Activated CD8-positive, alpha-beta T cell treated with anti-CD3 and anti-CD28 coated beads for 36 hours (primary cell): ENCODE measurements at regions not wholly inside any gene's neighbourhood (a gene's known extent, or its start where the extent isn't known, plus 50 kb on each side); places are given as distances from the start of the nearest gene placed in this dataset.

Source experiments
- ATAC-seq: fragments of 200-7000 bp; cut with Tn5 transposase; one replicate; pipeline ENCODE4 v1.10.0; 2021; ENCODE audit warnings: mild to moderate bottlenecking, moderate library complexity
- CTCF ChIA-PET: fragments of 350-600 bp; sonication (Branson Sonifier 250); formaldehyde crosslinking; loops from one replicate; lab custom pipeline; 2021; ENCODE audit warnings: antibody characterized with exemption; lab: Charles Lee
- POLR2A ChIA-PET: fragments of 350-600 bp; sonication (Branson Sonifier 250); formaldehyde crosslinking; loops from one replicate; lab custom pipeline; 2021; ENCODE audit warnings: antibody characterized with exemption; lab: Charles Lee
- DNase-seq: peaks from one replicate; pipeline ENCODE4 v3.0.0-alpha.2; 2020
- H3K27ac Mint-ChIP-seq: one replicate; pipeline ENCODE4 v1.8.0; 2021; ENCODE audit warnings: mild to moderate bottlenecking, mixed read lengths
- H3K27me3 Mint-ChIP-seq: one replicate; pipeline ENCODE4 v1.8.0; 2021; ENCODE audit warnings: mixed read lengths
- H3K36me3 Mint-ChIP-seq: one replicate; pipeline ENCODE4 v1.8.0; 2021; ENCODE audit warnings: low read depth, mixed read lengths
- H3K4me1 Mint-ChIP-seq: one replicate; pipeline ENCODE4 v1.8.0; 2021; ENCODE audit warnings: low read depth, mixed read lengths
- H3K4me3 Mint-ChIP-seq: one replicate; pipeline ENCODE4 v1.8.0; 2021; ENCODE audit warnings: mild to moderate bottlenecking, moderate library complexity, mixed read lengths
- H3K9me3 Mint-ChIP-seq: one replicate; pipeline ENCODE4 v1.8.0; 2021; ENCODE audit warnings: mixed read lengths
- CTCF ChIP-seq: fragments of 200-600 bp; IDR thresholded peaks from one replicate; pipeline ENCODE4 v1.8.0; 2022; ENCODE audit warnings: antibody characterized with exemption, mild to moderate bottlenecking
- intact Hi-C: fragments of 100-400 bp; cut with micrococcal nuclease; formaldehyde crosslinking; loops from one replicate; pipeline ENCODE4 v1.10.0; 2022

GRCh38 chr4:187183826-187184225, 460.2 kb upstream of the FAT1 start:
- no peak for DNase-seq
- no peak overlapping the region for H3K4me3 Mint-ChIP-seq
- no peaks in the 10 kb centered on the region for H3K9me3 Mint-ChIP-seq
- H3K4me1 Mint-ChIP-seq: no peaks in the 10 kb centered on the region
- intact Hi-C loops: no loop called here
- no peak for TF ChIP-seq CTCF
- ChIA-PET POLR2A (no interaction called here), CTCF (no interaction called here)
- H3K36me3 Mint-ChIP-seq: no peaks in the 10 kb centered on the region
- H3K27me3 Mint-ChIP-seq: no peaks in the 10 kb centered on the region
- no peak overlapping the region for H3K27ac Mint-ChIP-seq
- ATAC-seq: no peak

- no peak for TF ChIP-seq CTCF
- ChIA-PET CTCF (no interaction called here), POLR2A (no interaction called here)
- intact Hi-C loops: no loop called here
- Mint-ChIP-seq H3K36me3 (no peaks in the 10 kb centered on the region), H3K4me3 (no peak overlapping the region), H3K27ac (no peak overlapping the region), H3K9me3 (no peaks in the 10 kb centered on the region), H3K27me3 (no peaks in the 10 kb centered on the region), H3K4me1 (no peaks in the 10 kb centered on the region)
- ATAC-seq: no peak
- no peak for DNase-seq
These were observed 460.9 kb upstream of the FAT1 start for GRCh38 chr4:187184508-187184907.

DNA sequence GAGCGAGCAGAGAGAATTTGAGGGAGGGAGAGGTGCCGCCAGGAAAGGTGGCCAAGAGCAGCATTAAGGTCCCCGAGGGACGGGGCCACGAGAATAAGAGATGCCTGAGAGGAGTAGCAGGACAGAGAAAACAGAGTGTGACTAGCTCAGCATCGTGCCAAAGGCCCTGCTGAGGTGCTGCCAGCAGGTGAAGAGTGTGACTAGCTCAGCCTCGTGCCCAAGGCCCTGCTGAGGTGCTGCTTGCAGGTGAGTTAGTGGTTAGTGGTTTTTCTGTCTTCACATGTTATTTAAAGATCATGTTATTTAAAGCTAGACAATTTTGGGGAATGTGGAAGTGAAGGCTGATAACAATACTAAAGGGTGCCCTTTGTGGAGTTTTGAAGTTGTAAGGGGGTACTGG, 464.5 kb upstream of the FAT1 start:
- no peak overlapping the region for H3K27ac Mint-ChIP-seq
- H3K27me3 Mint-ChIP-seq: no peaks in the 10 kb centered on the region
- no peaks in the 10 kb centered on the region for H3K4me1 Mint-ChIP-seq
- POLR2A ChIA-PET: no interaction called here
- H3K4me3 Mint-ChIP-seq: no peak overlapping the region
- H3K9me3 Mint-ChIP-seq: no peaks in the 10 kb centered on the region
- CTCF ChIA-PET: no interaction called here
- DNase-seq: no peak
- no peak for ATAC-seq
- H3K36me3 Mint-ChIP-seq: no peaks in the 10 kb centered on the region
- no peak for TF ChIP-seq CTCF
- intact Hi-C loops: no loop called here

DNA sequence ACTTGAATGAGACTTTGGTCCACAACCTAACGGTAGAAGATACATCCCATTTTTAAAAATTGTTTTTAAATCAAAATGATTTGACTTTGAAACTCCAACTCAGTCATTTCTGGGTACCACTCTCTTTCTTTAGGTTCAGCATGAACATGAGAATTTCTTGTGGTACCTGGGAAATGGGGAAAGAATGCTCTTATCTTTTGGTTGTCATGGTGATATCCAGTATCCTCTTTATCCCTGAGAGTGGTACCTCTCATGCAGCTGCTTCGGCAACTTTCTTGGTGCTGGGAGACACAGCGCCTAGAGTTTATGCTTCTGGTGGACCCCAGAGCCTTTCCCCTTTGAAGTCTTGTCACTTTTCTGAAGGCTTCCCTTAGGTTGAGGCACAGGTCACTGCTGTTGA, 465.1 kb upstream of the FAT1 start:
- CTCF ChIA-PET: no interaction called here
- DNase-seq (no peak), ATAC-seq (no peak)
- H3K9me3 Mint-ChIP-seq: no peaks in the 10 kb centered on the region
- H3K27me3 Mint-ChIP-seq: no peaks in the 10 kb centered on the region
- no peaks in the 10 kb centered on the region for H3K36me3 Mint-ChIP-seq
- intact Hi-C loops: no loop called here
- no peaks in the 10 kb centered on the region for H3K4me1 Mint-ChIP-seq
- H3K27ac Mint-ChIP-seq: no peak overlapping the region
- no peak for TF ChIP-seq CTCF
- POLR2A ChIA-PET: no interaction called here
- H3K4me3 Mint-ChIP-seq: no peak overlapping the region

DNA sequence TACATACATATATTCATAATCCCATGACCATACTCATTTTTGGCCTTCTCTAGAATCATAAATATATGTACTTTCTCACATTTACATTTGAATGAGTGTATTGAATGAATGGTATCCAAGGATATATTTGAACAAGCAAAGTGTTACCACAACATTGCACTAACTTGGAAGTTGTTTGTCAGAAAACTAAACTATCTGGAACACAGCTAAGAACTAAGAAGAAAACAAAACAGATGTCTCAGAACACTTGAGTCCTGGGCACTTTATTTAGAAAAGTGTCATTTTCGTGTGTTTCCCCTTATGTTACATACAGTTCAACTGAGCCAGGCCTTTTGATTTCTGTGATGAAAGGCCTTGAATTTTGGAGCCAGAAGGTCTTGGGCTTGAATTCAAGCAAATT, 466.7 kb upstream of the FAT1 start:
- no peak overlapping the region for H3K4me3 Mint-ChIP-seq
- no peak for TF ChIP-seq CTCF
- H3K27ac Mint-ChIP-seq: no peak overlapping the region
- POLR2A ChIA-PET: no interaction called here
- CTCF ChIA-PET: no interaction called here
- H3K27me3 Mint-ChIP-seq: no peaks in the 10 kb centered on the region
- intact Hi-C loops: no loop called here
- H3K36me3 Mint-ChIP-seq: no peaks in the 10 kb centered on the region
- DNase-seq (no peak), ATAC-seq (no peak)
- peaks cover 1% of the 10 kb centered on the region for H3K9me3 Mint-ChIP-seq
- no peaks in the 10 kb centered on the region for H3K4me1 Mint-ChIP-seq
